ENCODE measurements at regions not wholly inside any gene's neighbourhood (a gene's known extent, or its start where the extent isn't known, plus 50 kb on each side); places are given as distances from the start of the nearest gene placed in this dataset.

DNA sequence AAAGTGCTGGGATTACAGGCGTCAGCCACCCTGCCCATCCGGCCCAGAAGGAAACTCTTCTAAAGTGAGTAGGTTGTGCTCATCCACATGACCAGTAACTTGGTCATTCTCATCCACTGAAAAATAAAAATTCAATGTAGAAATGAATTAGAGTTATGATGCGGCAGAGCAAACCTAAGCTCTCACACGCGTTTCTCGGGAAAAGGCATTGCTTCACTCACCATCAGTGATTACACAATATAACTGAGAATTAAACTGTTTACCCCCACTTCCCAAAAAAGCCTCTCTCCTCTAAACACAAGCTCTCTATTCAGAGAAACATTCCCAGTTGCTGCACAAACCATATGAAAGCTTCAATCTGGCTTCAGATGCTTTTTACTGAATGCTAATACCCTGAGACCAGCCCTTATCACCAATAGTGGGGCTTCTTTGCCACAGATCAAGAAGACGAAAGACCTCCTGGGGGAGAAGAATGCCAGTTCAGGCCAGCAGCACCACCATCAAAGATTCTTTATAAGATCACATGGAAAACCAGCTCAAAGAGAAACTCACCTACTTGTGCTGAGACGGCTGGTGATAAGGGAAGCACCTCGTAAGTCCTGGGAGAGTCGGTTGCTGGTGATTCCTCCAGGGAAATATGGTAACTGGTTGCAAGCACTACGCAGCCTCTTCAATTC is 121.5 kb upstream of the SFSWAP start:
- H3K4me3 Mint-ChIP-seq: no peak overlapping the region
- H3K9me3 Mint-ChIP-seq: peaks cover 6% of the 10 kb centered on the region
- H3K36me3 Mint-ChIP-seq (ENCODE audit: low read depth): no peaks in the 10 kb centered on the region
- no peak overlapping the region for H3K27ac Mint-ChIP-seq
- TF ChIP-seq, protein P1, sequence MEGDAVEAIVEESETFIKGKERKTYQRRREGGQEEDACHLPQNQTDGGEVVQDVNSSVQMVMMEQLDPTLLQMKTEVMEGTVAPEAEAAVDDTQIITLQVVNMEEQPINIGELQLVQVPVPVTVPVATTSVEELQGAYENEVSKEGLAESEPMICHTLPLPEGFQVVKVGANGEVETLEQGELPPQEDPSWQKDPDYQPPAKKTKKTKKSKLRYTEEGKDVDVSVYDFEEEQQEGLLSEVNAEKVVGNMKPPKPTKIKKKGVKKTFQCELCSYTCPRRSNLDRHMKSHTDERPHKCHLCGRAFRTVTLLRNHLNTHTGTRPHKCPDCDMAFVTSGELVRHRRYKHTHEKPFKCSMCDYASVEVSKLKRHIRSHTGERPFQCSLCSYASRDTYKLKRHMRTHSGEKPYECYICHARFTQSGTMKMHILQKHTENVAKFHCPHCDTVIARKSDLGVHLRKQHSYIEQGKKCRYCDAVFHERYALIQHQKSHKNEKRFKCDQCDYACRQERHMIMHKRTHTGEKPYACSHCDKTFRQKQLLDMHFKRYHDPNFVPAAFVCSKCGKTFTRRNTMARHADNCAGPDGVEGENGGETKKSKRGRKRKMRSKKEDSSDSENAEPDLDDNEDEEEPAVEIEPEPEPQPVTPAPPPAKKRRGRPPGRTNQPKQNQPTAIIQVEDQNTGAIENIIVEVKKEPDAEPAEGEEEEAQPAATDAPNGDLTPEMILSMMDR (IDR thresholded peaks at IDR 0.05; ENCODE audit: unreplicated experiment in 3 of 3): no peak
- peaks cover 11% of the 10 kb centered on the region for H3K4me1 Mint-ChIP-seq
- H3K27me3 Mint-ChIP-seq (ENCODE audit: low read depth): peaks cover 25% of the 10 kb centered on the region

DNA sequence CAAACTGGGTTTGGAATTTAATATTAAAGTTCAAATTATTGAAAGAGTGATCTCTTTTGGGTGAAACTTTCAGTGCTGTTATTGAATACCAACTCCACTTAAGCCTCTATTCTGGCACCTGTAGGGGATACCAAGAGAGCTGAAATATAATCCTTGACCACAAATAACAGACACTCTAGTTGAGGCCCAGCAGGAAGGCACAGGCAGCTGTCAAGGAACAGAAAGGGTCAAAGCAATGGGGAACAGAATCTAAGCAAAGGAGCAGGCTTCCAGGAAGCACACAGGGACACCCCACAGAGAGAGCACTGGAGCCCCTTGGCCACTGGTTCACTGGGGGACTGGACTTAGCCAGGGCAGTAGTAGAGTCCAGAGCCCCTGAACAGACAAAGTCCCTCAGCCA is 120.9 kb upstream of the SFSWAP start:
- TF ChIP-seq, protein P1 (IDR thresholded peaks at IDR 0.05; ENCODE audit: unreplicated experiment in 3 of 3): no peak
- Mint-ChIP-seq H3K27ac (no peak overlapping the region), H3K27me3 (ENCODE audit: low read depth) (peaks cover 20% of the 10 kb centered on the region), H3K9me3 (peaks cover 3% of the 10 kb centered on the region), H3K36me3 (ENCODE audit: low read depth) (no peaks in the 10 kb centered on the region), H3K4me3 (no peak overlapping the region), H3K4me1 (peaks cover 11% of the 10 kb centered on the region)

DNA sequence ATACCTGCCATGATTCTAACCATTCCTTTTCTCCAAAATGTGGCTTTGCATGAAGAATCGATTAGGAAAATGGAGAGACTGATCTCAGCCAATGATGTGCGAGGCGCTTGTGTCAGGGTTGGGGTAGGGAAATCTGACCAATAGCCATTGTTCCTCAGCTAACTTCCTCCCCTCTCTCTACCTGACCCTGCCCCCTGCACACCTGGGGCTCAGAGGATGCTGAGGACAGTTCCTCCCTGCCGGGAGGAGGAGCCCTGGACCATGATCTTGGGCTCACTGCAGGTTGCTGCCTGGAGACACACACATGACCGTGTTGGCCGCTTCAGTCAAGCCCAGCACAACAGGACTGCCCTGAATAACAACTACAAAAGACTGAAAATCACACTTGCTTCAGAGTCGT is 119.8 kb upstream of the SFSWAP start:
- no peaks in the 10 kb centered on the region for H3K36me3 Mint-ChIP-seq (ENCODE audit: low read depth)
- peaks cover 17% of the 10 kb centered on the region for H3K27me3 Mint-ChIP-seq (ENCODE audit: low read depth)
- peaks cover 11% of the 10 kb centered on the region for H3K4me1 Mint-ChIP-seq
- H3K27ac Mint-ChIP-seq: no peak overlapping the region
- TF ChIP-seq, protein P1 (IDR thresholded peaks at IDR 0.05; ENCODE audit: unreplicated experiment in 3 of 3): no peak
- H3K4me3 Mint-ChIP-seq: no peak overlapping the region
- no peaks in the 10 kb centered on the region for H3K9me3 Mint-ChIP-seq

DNA sequence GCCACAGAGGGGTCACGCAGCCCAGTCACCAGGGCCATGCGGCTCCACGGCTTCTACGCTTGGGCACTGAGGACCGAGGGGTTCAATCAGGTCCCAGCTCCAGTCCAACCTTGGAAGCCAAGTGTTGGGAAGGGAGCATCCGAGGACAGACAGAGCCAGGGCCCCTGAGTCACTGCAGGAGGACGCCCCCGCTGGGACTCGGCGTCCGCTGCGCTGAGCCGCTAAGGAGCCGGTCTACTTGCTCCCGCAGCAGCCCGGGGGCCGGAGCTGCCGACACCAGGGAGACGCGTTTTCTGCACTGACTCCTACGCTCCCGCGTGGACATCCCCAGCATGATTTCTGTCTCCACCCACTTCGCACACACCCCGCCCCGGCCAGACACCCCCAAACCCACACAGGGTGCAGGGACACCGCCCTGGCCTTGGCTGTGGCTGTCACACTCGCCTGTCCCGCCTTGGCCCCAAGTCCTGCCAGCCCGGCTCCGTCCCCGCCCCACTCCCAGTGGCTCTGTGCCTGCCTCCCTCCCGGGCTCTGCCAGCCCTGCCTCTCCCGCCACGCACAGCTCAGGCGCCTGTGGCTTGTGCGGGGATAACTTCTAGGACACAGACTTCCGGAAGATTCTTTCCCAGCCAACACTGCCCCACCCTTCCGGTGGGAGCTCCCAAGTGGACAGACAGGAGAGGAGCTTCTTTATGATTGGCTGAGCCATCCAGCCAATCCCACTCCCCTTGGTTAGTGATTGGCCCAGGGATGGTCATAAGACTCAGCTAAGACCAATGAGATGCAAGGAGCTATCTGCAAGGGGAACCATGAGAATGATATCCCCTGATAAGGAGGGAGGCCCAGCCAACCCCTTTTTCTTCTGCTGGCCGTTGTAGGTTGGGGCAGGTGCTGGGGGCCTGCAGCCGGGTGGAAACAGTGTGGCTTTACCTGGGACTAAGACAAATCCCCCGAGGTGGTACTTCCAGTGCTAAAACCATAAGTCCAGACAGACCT is 118.9 kb upstream of the SFSWAP start:
- no peaks in the 10 kb centered on the region for H3K9me3 Mint-ChIP-seq
- H3K4me3 Mint-ChIP-seq: no peak overlapping the region
- TF ChIP-seq, protein P1 (IDR thresholded peaks at IDR 0.05; ENCODE audit: unreplicated experiment in 3 of 3): no peak
- H3K27me3 Mint-ChIP-seq (ENCODE audit: low read depth): peaks cover 20% of the 10 kb centered on the region
- H3K27ac Mint-ChIP-seq: no peak overlapping the region
- H3K36me3 Mint-ChIP-seq (ENCODE audit: low read depth): no peaks in the 10 kb centered on the region
- peaks cover 11% of the 10 kb centered on the region for H3K4me1 Mint-ChIP-seq

DNA sequence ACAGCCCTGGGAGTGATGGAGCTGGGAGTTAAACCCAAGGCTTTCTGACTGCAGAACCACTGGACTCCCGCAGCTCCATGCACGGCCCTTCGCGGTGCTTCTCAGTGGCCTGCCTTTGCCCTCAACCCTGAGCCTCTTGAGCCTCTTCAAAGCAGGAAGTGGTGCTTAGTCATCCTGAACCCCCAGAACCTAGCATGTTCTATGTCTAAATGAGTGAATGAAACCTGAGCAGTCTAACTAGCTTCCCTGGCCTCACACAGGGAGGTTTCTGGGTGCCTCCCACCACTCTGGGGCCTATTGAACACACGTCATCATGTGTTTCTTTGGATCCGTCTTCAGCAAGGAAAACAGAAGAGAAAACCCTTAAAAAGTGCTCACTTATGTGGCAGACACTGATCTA is 117.9 kb upstream of the SFSWAP start:
- Mint-ChIP-seq H3K9me3 (no peaks in the 10 kb centered on the region), H3K4me3 (no peak overlapping the region), H3K36me3 (ENCODE audit: low read depth) (no peaks in the 10 kb centered on the region), H3K4me1 (peaks cover 11% of the 10 kb centered on the region), H3K27me3 (ENCODE audit: low read depth) (peaks cover 20% of the 10 kb centered on the region), H3K27ac (no peak overlapping the region)
- TF ChIP-seq, protein P1 (IDR thresholded peaks at IDR 0.05; ENCODE audit: unreplicated experiment in 3 of 3): no peak
